ENCODE measurements at regions not wholly inside any gene's neighbourhood (a gene's known extent, or its start where the extent isn't known, plus 50 kb on each side); places are given as distances from the start of the nearest gene placed in this dataset.

- ATAC-seq (no peak), DNase-seq (ENCODE audit: low read depth, low spot score) (no peak)
- TF ChIP-seq TCF7L2 (IDR thresholded peaks at IDR 0.05; ENCODE audit: low read depth, low read length) = peak; percentile 75
- TF ChIP-seq SIN3A (IDR thresholded peaks at IDR 0.05; ENCODE audit: borderline replicate concordance, insufficient read depth, low read depth, low read length) = no peak
- Histone ChIP-seq H3K27me3 (ENCODE audit: control insufficient read depth, insufficient read depth, low read length) (no peaks in the 10 kb centered on the region), H3K9me3 (ENCODE audit: control insufficient read depth, insufficient read depth, low read depth, low read length) (no peaks in the 10 kb centered on the region), H3K4me1 (ENCODE audit: control insufficient read depth, insufficient read depth, low read length) (no peaks in the 10 kb centered on the region; the same call in 1 of the 2 replicates), H3K27ac (ENCODE audit: low read length) (0 out of 2 replicates have a peak overlapping the region, but pooled peaks have one; percentile 12), H3K4me3 (ENCODE audit: low read depth in 2 of 2, low read length in 2 of 2) (no peak overlapping the region), H3K36me3 (ENCODE audit: control insufficient read depth, insufficient read depth, low read length) (no peaks in the 10 kb centered on the region)
- CTCF ChIA-PET = no interaction called here
- no TSS peak for BruUV-seq (replicated peaks)
- in situ Hi-C loops (cut with HindIII; ENCODE audit: low pct_unique_long_range_greater_than_20kb, low sequenced_read_pairs) (no loop called here), intact Hi-C loops (cut with micrococcal nuclease; ENCODE audit: unreplicated experiment) (no loop called here)
- POLR2A ChIA-PET = no interaction called here
Observed at GRCh38 chr4:137627739-137628460, 95.6 kb upstream of the PCDH18 start.

- ChIA-PET POLR2A (no interaction called here), CTCF (no interaction called here)
- no peak for TF ChIP-seq SIN3A (IDR thresholded peaks at IDR 0.05; ENCODE audit: borderline replicate concordance, insufficient read depth, low read depth, low read length)
- TF ChIP-seq POLR2AphosphoS5 (IDR thresholded peaks at IDR 0.05; ENCODE audit: low read depth, low read length) = no peak
- no peak for TF ChIP-seq TCF7L2 (IDR thresholded peaks at IDR 0.05; ENCODE audit: low read depth, low read length)
- TF ChIP-seq, protein P1, sequence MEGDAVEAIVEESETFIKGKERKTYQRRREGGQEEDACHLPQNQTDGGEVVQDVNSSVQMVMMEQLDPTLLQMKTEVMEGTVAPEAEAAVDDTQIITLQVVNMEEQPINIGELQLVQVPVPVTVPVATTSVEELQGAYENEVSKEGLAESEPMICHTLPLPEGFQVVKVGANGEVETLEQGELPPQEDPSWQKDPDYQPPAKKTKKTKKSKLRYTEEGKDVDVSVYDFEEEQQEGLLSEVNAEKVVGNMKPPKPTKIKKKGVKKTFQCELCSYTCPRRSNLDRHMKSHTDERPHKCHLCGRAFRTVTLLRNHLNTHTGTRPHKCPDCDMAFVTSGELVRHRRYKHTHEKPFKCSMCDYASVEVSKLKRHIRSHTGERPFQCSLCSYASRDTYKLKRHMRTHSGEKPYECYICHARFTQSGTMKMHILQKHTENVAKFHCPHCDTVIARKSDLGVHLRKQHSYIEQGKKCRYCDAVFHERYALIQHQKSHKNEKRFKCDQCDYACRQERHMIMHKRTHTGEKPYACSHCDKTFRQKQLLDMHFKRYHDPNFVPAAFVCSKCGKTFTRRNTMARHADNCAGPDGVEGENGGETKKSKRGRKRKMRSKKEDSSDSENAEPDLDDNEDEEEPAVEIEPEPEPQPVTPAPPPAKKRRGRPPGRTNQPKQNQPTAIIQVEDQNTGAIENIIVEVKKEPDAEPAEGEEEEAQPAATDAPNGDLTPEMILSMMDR (IDR thresholded peaks at IDR 0.05) = no peak
- TF ChIP-seq, protein P2, sequence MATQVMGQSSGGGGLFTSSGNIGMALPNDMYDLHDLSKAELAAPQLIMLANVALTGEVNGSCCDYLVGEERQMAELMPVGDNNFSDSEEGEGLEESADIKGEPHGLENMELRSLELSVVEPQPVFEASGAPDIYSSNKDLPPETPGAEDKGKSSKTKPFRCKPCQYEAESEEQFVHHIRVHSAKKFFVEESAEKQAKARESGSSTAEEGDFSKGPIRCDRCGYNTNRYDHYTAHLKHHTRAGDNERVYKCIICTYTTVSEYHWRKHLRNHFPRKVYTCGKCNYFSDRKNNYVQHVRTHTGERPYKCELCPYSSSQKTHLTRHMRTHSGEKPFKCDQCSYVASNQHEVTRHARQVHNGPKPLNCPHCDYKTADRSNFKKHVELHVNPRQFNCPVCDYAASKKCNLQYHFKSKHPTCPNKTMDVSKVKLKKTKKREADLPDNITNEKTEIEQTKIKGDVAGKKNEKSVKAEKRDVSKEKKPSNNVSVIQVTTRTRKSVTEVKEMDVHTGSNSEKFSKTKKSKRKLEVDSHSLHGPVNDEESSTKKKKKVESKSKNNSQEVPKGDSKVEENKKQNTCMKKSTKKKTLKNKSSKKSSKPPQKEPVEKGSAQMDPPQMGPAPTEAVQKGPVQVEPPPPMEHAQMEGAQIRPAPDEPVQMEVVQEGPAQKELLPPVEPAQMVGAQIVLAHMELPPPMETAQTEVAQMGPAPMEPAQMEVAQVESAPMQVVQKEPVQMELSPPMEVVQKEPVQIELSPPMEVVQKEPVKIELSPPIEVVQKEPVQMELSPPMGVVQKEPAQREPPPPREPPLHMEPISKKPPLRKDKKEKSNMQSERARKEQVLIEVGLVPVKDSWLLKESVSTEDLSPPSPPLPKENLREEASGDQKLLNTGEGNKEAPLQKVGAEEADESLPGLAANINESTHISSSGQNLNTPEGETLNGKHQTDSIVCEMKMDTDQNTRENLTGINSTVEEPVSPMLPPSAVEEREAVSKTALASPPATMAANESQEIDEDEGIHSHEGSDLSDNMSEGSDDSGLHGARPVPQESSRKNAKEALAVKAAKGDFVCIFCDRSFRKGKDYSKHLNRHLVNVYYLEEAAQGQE (IDR thresholded peaks at IDR 0.05; ENCODE audit: insufficient read depth in 1 of 2, low read depth in 2 of 2, low read length in 1 of 2) = no peak
- intact Hi-C loops (cut with micrococcal nuclease; ENCODE audit: unreplicated experiment) (no loop called here), in situ Hi-C loops (cut with HindIII; ENCODE audit: low pct_unique_long_range_greater_than_20kb, low sequenced_read_pairs) (no loop called here)
- H3K4me3 ChIP-seq (ENCODE audit: low read depth in 2 of 2, low read length in 2 of 2) = no peak overlapping the region
- no peaks in the 10 kb centered on the region; the same call in 1 of the 2 replicates for H3K4me1 ChIP-seq (ENCODE audit: control insufficient read depth, insufficient read depth, low read length)
- no TSS peak for BruUV-seq (replicated peaks)
- H3K27me3 ChIP-seq (ENCODE audit: control insufficient read depth, insufficient read depth, low read length) = no peaks in the 10 kb centered on the region
- no peaks in the 10 kb centered on the region for H3K36me3 ChIP-seq (ENCODE audit: control insufficient read depth, insufficient read depth, low read length)
- no peaks in the 10 kb centered on the region for H3K9me3 ChIP-seq (ENCODE audit: control insufficient read depth, insufficient read depth, low read depth, low read length)
- peak overlapping the region; percentile 39; the same call in 1 of the 2 replicates for H3K27ac ChIP-seq (ENCODE audit: low read length)
- ATAC-seq (no peak), DNase-seq (ENCODE audit: low read depth, low spot score) (no peak)
Observed at GRCh38 chr4:137626942-137627738, 94.8 kb upstream of the PCDH18 start.

All from Panc1 (cell line).